A549 (cell line): ENCODE measurements at regions not wholly inside any gene's neighbourhood (a gene's known extent, or its start where the extent isn't known, plus 50 kb on each side); places are given as distances from the start of the nearest gene placed in this dataset.

Experiments used
- CTCF ChIP-seq: fragments of >200 bp; sonication (Bioruptor Twin); formaldehyde crosslinking; IDR thresholded peaks from 3 replicates; pipeline ENCODE4 v1.5.1; 2016
- HOXB5 ChIP-seq: fragments of 250-450 bp; sonication (Bioruptor Pico); IDR thresholded peaks from 2 replicates; pipeline ENCODE4 v1.5.0; 2020; ENCODE audit warnings: mild to moderate bottlenecking, moderate library complexity
- PHF8 ChIP-seq: fragments of 200-600 bp; sonication (generic); IDR thresholded peaks from 2 replicates; pipeline ENCODE4 v1.6.1; 2016; ENCODE audit warnings: low read depth, mild to moderate bottlenecking, antibody characterized with exemption, moderate library complexity, borderline replicate concordance
- POLR2AphosphoS2 ChIP-seq: conservative IDR thresholded peaks from 2 replicates; pipeline ENCODE4 v1.6.1; 2012; ENCODE audit warnings: low read length, improper control_type of control experiment, inconsistent platforms
- RARB ChIP-seq: fragments of 250-450 bp; sonication (Bioruptor Pico); IDR thresholded peaks from 2 replicates; pipeline ENCODE4 v1.8.0; 2021; ENCODE audit warnings: mild to moderate bottlenecking, moderate library complexity
- SREBF2 ChIP-seq: fragments of 450-650 bp; IDR thresholded peaks from 2 replicates; pipeline ENCODE4 v1.6.1; 2014; ENCODE audit warnings: mild to moderate bottlenecking, moderate library complexity
- TF ChIP-seq, protein P1 (sequence below): fragments of 200-600 bp; sonication (generic); IDR thresholded peaks from 2 replicates; pipeline ENCODE4 v1.6.1; 2016; ENCODE audit warnings: antibody characterized with exemption, mild to moderate bottlenecking, moderate library complexity

DNA sequence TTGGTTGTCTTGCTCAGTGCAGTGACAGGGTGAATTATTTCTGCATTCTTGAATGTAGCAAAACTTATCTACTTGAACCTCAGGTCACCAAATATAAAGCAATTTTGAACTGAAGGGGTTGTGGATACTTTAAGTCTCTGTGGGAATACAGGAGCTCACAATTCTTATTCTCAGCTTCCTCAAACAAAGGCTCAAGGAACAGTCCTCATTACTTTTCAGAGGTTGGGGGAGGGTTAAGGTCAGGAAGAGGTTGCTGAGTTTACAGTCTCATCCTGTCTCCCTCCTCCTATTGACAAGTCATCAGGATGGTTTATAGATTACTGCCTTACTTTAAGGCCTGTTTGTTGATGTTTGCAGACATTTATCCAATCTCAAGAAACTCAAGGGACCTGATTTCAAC lies 143.6 kb upstream of the SPACA1 start:
- TF ChIP-seq CTCF, result no peak
- no peak for TF ChIP-seq POLR2AphosphoS2
- no peak for TF ChIP-seq HOXB5 (CRISPR knock-in tag)
- no peak for TF ChIP-seq SREBF2
- TF ChIP-seq, protein P1, sequence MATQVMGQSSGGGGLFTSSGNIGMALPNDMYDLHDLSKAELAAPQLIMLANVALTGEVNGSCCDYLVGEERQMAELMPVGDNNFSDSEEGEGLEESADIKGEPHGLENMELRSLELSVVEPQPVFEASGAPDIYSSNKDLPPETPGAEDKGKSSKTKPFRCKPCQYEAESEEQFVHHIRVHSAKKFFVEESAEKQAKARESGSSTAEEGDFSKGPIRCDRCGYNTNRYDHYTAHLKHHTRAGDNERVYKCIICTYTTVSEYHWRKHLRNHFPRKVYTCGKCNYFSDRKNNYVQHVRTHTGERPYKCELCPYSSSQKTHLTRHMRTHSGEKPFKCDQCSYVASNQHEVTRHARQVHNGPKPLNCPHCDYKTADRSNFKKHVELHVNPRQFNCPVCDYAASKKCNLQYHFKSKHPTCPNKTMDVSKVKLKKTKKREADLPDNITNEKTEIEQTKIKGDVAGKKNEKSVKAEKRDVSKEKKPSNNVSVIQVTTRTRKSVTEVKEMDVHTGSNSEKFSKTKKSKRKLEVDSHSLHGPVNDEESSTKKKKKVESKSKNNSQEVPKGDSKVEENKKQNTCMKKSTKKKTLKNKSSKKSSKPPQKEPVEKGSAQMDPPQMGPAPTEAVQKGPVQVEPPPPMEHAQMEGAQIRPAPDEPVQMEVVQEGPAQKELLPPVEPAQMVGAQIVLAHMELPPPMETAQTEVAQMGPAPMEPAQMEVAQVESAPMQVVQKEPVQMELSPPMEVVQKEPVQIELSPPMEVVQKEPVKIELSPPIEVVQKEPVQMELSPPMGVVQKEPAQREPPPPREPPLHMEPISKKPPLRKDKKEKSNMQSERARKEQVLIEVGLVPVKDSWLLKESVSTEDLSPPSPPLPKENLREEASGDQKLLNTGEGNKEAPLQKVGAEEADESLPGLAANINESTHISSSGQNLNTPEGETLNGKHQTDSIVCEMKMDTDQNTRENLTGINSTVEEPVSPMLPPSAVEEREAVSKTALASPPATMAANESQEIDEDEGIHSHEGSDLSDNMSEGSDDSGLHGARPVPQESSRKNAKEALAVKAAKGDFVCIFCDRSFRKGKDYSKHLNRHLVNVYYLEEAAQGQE, result no peak
- TF ChIP-seq PHF8, result no peak
- TF ChIP-seq RARB (CRISPR knock-in tag), result no peak
